OCI-LY7 (cell line): ENCODE measurements at regions not wholly inside any gene's neighbourhood (a gene's known extent, or its start where the extent isn't known, plus 50 kb on each side); places are given as distances from the start of the nearest gene placed in this dataset.

Experiments used
- BruUV-seq: library from RNA; stranded (reverse); fragments of 400-500 nt; replicated peaks from 2 replicates; lab custom pipeline; 2021; lab: Mats Ljungman, UMichigan
- CTCF ChIA-PET: fragments of 300-600 bp; sonication (Branson Sonifier 250); formaldehyde crosslinking; loops from one replicate; lab custom pipeline; 2022; ENCODE audit warnings: antibody characterized with exemption; ENCODE audit not compliant: unreplicated experiment; lab: Charles Lee
- POLR2A ChIA-PET: fragments of 300-600 bp; sonication (Branson Sonifier 250); formaldehyde crosslinking; loops from one replicate; lab custom pipeline; 2022; ENCODE audit warnings: antibody characterized with exemption; lab: Charles Lee
- DNase-seq: peaks from one replicate; pipeline ENCODE4 v3.0.0-alpha.2; 2015; ENCODE audit warnings: low spot score
- H2AFZ ChIP-seq: fragments of 200-600 bp; sonication (generic), shearing (Covaris generic); 2 replicates; pipeline ENCODE4 v1.6.1; 2014; ENCODE audit warnings: mild to moderate bottlenecking, antibody characterized with exemption, low read length, moderate library complexity
- H3K27ac ChIP-seq: fragments of 200-600 bp; sonication (generic); 2 replicates; pipeline ENCODE4 v1.5.1; 2014; ENCODE audit warnings: mixed run types, low read depth, mild to moderate bottlenecking, moderate library complexity, low read length, inconsistent platforms; ENCODE audit not compliant: poor library complexity, severe bottlenecking
- H3K36me3 ChIP-seq: fragments of 200-600 bp; sonication (generic); 2 replicates; pipeline ENCODE4 v1.6.1; 2014; ENCODE audit warnings: mild to moderate bottlenecking, antibody characterized with exemption, low read length, moderate library complexity, mixed read lengths; ENCODE audit not compliant: insufficient read depth
- H3K4me1 ChIP-seq: fragments of 200-600 bp; sonication (generic); 2 replicates; pipeline ENCODE4 v1.5.1; 2014; ENCODE audit warnings: mild to moderate bottlenecking, low read length; ENCODE audit not compliant: insufficient read depth, poor library complexity, severe bottlenecking
- H3K4me2 ChIP-seq: fragments of 200-600 bp; sonication (generic); 2 replicates; pipeline ENCODE4 v1.6.1; 2014; ENCODE audit warnings: mild to moderate bottlenecking, low read length
- H3K4me3 ChIP-seq: fragments of 200-600 bp; sonication (generic); 2 replicates; pipeline ENCODE4 v1.5.1; 2014; ENCODE audit warnings: mild to moderate bottlenecking, low read depth, low read length; ENCODE audit not compliant: poor library complexity, severe bottlenecking
- H3K79me2 ChIP-seq: fragments of 200-600 bp; sonication (generic); 2 replicates; pipeline ENCODE4 v1.6.1; 2016; ENCODE audit warnings: low read depth, mild to moderate bottlenecking, low read length, moderate library complexity, mixed read lengths; ENCODE audit not compliant: insufficient read depth
- H3K9me2 ChIP-seq: fragments of 200-600 bp; sonication (generic); 2 replicates; pipeline ENCODE4 v1.6.1; 2016; ENCODE audit warnings: mild to moderate bottlenecking, low read length, mixed read lengths; ENCODE audit not compliant: insufficient read depth
- H3K9me3 ChIP-seq: fragments of 200-600 bp; sonication (generic); 2 replicates; pipeline ENCODE4 v1.6.1; 2014; ENCODE audit warnings: mild to moderate bottlenecking, mixed run types, low read length, mixed read lengths
- H4K20me1 ChIP-seq: fragments of 200-600 bp; sonication (generic); 2 replicates; pipeline ENCODE4 v1.6.1; 2014; ENCODE audit warnings: mild to moderate bottlenecking, antibody characterized with exemption, low read length, moderate library complexity, mixed read lengths; ENCODE audit not compliant: insufficient read depth
- EZH2phosphoT487 ChIP-seq: fragments of 200-600 bp; sonication (generic); IDR thresholded peaks from 2 replicates; pipeline ENCODE4 v1.6.1; 2018; ENCODE audit warnings: low read depth, borderline replicate concordance, mild to moderate bottlenecking, mixed run types, antibody characterized with exemption, low read length, moderate library complexity, mixed read lengths
- intact Hi-C: fragments of 100-400 bp; cut with micrococcal nuclease; formaldehyde crosslinking; loops from one replicate; pipeline ENCODE4 v1.10.0; 2022; ENCODE audit not compliant: unreplicated experiment
- TF ChIP-seq, protein P1 (sequence below): fragments of 200-600 bp; sonication (generic); conservative IDR thresholded peaks from 2 replicates; pipeline ENCODE4 v1.5.1; 2014; ENCODE audit warnings: mild to moderate bottlenecking, antibody characterized with exemption, low read length, moderate library complexity, mixed read lengths

GRCh38 chr18:43877616-43878321, 600.5 kb upstream of the SYT4 start:
- intact Hi-C loops: no loop called here
- CTCF ChIA-PET: no interaction called here

DNA sequence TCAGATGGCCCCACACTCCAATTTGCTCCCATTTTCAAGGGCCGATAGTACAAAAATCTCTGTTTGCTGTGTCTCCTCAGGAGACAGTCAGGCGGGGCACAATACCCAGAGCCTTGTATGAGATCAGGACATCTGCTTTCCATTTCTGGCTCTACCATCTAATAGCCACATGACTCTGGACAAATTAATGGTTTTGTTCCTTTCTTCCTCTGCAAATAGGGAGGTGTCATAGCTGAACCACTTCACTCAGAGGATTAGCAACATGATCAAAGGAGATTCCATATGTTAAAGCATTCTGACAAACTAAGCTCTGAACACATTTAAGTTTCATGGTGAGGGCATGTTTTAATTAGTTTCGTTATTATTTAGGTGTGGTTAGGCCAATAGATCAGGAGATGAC, 602.1 kb upstream of the SYT4 start:
- H3K36me3 ChIP-seq: no peaks in the 10 kb centered on the region
- no peaks in the 10 kb centered on the region for H3K9me2 ChIP-seq
- intact Hi-C loops: no loop called here
- no peak for DNase-seq
- no peak overlapping the region for H3K27ac ChIP-seq
- ChIA-PET CTCF (no interaction called here), POLR2A (interaction anchor here (0.5 kb wide), 1 partner anchor 85 kb away, joined by 3 read pairs; no protein-coding TSS in a partner anchor)
- H4K20me1 ChIP-seq: no peaks in the 10 kb centered on the region
- H3K79me2 ChIP-seq: no peaks in the 10 kb centered on the region
- BruUV-seq: no TSS peak
- H3K4me3 ChIP-seq: no peak overlapping the region
- H3K9me3 ChIP-seq: no peaks in the 10 kb centered on the region
- no peaks in the 10 kb centered on the region for H3K4me1 ChIP-seq
- no peak overlapping the region for H2AFZ ChIP-seq
- no peak overlapping the region for H3K4me2 ChIP-seq
- TF ChIP-seq, protein P1, sequence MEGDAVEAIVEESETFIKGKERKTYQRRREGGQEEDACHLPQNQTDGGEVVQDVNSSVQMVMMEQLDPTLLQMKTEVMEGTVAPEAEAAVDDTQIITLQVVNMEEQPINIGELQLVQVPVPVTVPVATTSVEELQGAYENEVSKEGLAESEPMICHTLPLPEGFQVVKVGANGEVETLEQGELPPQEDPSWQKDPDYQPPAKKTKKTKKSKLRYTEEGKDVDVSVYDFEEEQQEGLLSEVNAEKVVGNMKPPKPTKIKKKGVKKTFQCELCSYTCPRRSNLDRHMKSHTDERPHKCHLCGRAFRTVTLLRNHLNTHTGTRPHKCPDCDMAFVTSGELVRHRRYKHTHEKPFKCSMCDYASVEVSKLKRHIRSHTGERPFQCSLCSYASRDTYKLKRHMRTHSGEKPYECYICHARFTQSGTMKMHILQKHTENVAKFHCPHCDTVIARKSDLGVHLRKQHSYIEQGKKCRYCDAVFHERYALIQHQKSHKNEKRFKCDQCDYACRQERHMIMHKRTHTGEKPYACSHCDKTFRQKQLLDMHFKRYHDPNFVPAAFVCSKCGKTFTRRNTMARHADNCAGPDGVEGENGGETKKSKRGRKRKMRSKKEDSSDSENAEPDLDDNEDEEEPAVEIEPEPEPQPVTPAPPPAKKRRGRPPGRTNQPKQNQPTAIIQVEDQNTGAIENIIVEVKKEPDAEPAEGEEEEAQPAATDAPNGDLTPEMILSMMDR: no peak
- no peak for TF ChIP-seq EZH2phosphoT487

More at GRCh38 chr18:43877616-43878321, 600.5 kb upstream of the SYT4 start:
- TF ChIP-seq, protein P1: no peak
- no peak for TF ChIP-seq EZH2phosphoT487
- no peak for DNase-seq
- POLR2A ChIA-PET: no interaction called here
- BruUV-seq: no TSS peak
- H3K4me1 ChIP-seq: no peaks in the 10 kb centered on the region
- no peak overlapping the region for H3K4me2 ChIP-seq
- H2AFZ ChIP-seq: no peak overlapping the region
- H3K36me3 ChIP-seq: no peaks in the 10 kb centered on the region
- H3K4me3 ChIP-seq: no peak overlapping the region
- no peaks in the 10 kb centered on the region for H3K9me2 ChIP-seq
- no peaks in the 10 kb centered on the region for H3K9me3 ChIP-seq
- no peak overlapping the region for H3K27ac ChIP-seq
- H3K79me2 ChIP-seq: no peaks in the 10 kb centered on the region
- H4K20me1 ChIP-seq: no peaks in the 10 kb centered on the region

GRCh38 chr18:43882358-43883055, 605.2 kb upstream of the SYT4 start:
- Histone ChIP-seq H2AFZ (no peak overlapping the region), H3K9me2 (no peaks in the 10 kb centered on the region), H4K20me1 (no peaks in the 10 kb centered on the region), H3K4me1 (no peaks in the 10 kb centered on the region), H3K4me2 (no peak overlapping the region), H3K36me3 (no peaks in the 10 kb centered on the region), H3K9me3 (no peaks in the 10 kb centered on the region), H3K4me3 (no peak overlapping the region), H3K79me2 (no peaks in the 10 kb centered on the region), H3K27ac (no peak overlapping the region)
- intact Hi-C loops: no loop called here
- POLR2A ChIA-PET: no interaction called here
- no peak for DNase-seq
- CTCF ChIA-PET: no interaction called here
- no TSS peak for BruUV-seq
- TF ChIP-seq, protein P1: no peak
- TF ChIP-seq EZH2phosphoT487: no peak
